AG04450 (cell line): ENCODE measurements at regions not wholly inside any gene's neighbourhood (a gene's known extent, or its start where the extent isn't known, plus 50 kb on each side); places are given as distances from the start of the nearest gene placed in this dataset.

Experiments used
- CTCF ChIA-PET: fragments of 300-600, 350-600 bp; formaldehyde crosslinking; extraction: SDS; loops from one replicate; lab custom pipeline; 2022; ENCODE audit warnings: antibody characterized with exemption, inconsistent platforms; lab: Charles Lee
- POLR2A ChIA-PET: fragments of 350-600 bp; formaldehyde crosslinking; extraction: SDS; loops from one replicate; lab custom pipeline; 2021; ENCODE audit warnings: antibody characterized with exemption, inconsistent platforms; lab: Yijun Ruan, JAX
- DNase-seq: peaks from one replicate; pipeline ENCODE4 v3.0.0-alpha.2; 2011; ENCODE audit warnings: low read depth, low spot score
- H3K27ac ChIP-seq: one replicate; pipeline ENCODE4 v1.5.1; 2012; ENCODE audit warnings: low read depth, low read length, control low read depth
- H3K27me3 ChIP-seq: one replicate; pipeline ENCODE4 v1.6.0; 2012; ENCODE audit warnings: low read length; ENCODE audit not compliant: control insufficient read depth, insufficient read depth
- H3K4me3 ChIP-seq: 2 replicates; pipeline ENCODE4 v1.5.1; 2011; ENCODE audit warnings: mild to moderate bottlenecking, low read depth, low read length, control low read depth
- H3K9me3 ChIP-seq: 2 replicates; pipeline ENCODE4 v1.5.1; 2012; ENCODE audit warnings: low read length; ENCODE audit not compliant: control insufficient read depth, insufficient read depth
- CTCF ChIP-seq: IDR thresholded peaks from 2 replicates; pipeline ENCODE4 v1.5.1; 2011; ENCODE audit warnings: low read depth, low read length, control low read depth, inconsistent platforms

- no peaks in the 10 kb centered on the region for H3K27me3 ChIP-seq
- ChIA-PET POLR2A (no interaction called here), CTCF (no interaction called here)
- H3K27ac ChIP-seq = no peak overlapping the region
- no peak overlapping the region for H3K4me3 ChIP-seq
- no peak for DNase-seq
- TF ChIP-seq CTCF = no peak
- H3K9me3 ChIP-seq = no peaks in the 10 kb centered on the region
These were observed 212.5 kb upstream of the HDAC9 start for GRCh38 chr7:18283045-18283444.

DNA sequence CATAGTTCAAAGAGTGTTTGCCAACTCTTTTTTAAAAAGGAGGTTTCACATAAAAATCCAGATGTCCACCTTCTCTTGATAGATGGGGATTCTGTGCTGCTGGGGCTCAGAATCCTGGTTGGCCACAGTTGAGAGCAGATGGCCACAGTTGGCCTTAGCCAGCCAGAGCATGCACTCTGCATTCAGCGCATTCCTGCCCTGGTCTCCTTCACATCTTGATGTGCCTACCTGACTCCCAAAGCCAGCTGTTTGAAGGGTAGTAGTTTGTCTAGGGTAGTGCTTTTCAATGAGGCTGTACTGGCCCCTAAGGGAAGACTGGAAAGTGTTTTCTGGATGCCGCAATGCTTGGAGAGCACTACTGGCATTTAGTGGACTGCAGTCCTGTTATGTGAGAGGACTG, 208.1 kb upstream of the HDAC9 start:
- CTCF ChIA-PET = no interaction called here
- no peak overlapping the region for H3K27ac ChIP-seq
- DNase-seq = no peak
- POLR2A ChIA-PET = no interaction called here
- no peak overlapping the region for H3K4me3 ChIP-seq
- no peaks in the 10 kb centered on the region for H3K9me3 ChIP-seq
- no peak for TF ChIP-seq CTCF
- H3K27me3 ChIP-seq = no peaks in the 10 kb centered on the region

GRCh38 chr7:18288322-18289037, 207.1 kb upstream of the HDAC9 start:
- CTCF ChIA-PET = no interaction called here
- Histone ChIP-seq H3K27ac (no peak overlapping the region), H3K9me3 (no peaks in the 10 kb centered on the region), H3K27me3 (no peaks in the 10 kb centered on the region), H3K4me3 (no peak overlapping the region)
- no peak for DNase-seq
- no peak for TF ChIP-seq CTCF
- POLR2A ChIA-PET = no interaction called here

- H3K27ac ChIP-seq = no peak overlapping the region
- CTCF ChIA-PET = no interaction called here
- no peak for TF ChIP-seq CTCF
- no peak for DNase-seq
- no peaks in the 10 kb centered on the region for H3K27me3 ChIP-seq
- no peaks in the 10 kb centered on the region for H3K9me3 ChIP-seq
- no peak overlapping the region for H3K4me3 ChIP-seq
- POLR2A ChIA-PET = no interaction called here
These were observed 205.8 kb upstream of the HDAC9 start for GRCh38 chr7:18289788-18290187.

DNA sequence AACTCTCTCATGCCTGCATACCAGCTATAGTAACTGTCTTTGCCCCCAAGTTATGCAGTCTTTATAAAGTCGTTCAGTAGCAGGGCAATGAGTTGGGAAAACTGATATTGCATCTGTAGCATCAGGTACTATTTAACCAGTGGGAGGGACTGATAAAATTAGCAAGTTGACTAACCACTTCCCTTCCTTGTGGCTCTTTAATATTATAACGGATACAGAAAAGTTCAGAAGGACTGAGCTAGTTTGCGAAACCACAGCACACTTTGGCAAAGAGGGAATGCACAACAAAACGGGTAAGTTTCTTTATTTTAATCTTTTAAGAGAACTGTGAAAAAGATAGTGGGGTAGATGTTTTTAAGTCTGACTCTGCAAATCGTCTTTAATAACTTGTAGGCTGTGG, 205.3 kb upstream of the HDAC9 start:
- H3K9me3 ChIP-seq = no peaks in the 10 kb centered on the region
- no peak overlapping the region for H3K27ac ChIP-seq
- CTCF ChIA-PET = no interaction called here
- TF ChIP-seq CTCF = no peak
- POLR2A ChIA-PET = no interaction called here
- no peaks in the 10 kb centered on the region for H3K27me3 ChIP-seq
- H3K4me3 ChIP-seq = no peak overlapping the region
- DNase-seq = no peak
